Osteoblast (primary cell): ENCODE measurements at regions not wholly inside any gene's neighbourhood (a gene's known extent, or its start where the extent isn't known, plus 50 kb on each side); places are given as distances from the start of the nearest gene placed in this dataset.

ENCODE experiments used
- DNase-seq: peaks from one replicate; pipeline ENCODE4 v3.0.0; 2011; ENCODE audit warnings: low spot score, mixed read lengths; ENCODE audit not compliant: insufficient read length; ENCODE audit errors: missing footprints
- H2AFZ ChIP-seq: 2 replicates; pipeline ENCODE4 v1.6.0; 2011; ENCODE audit warnings: mild to moderate bottlenecking, low read length
- H3K27ac ChIP-seq: 2 replicates; pipeline ENCODE4 v1.5.1; 2011; ENCODE audit warnings: mild to moderate bottlenecking, low read depth, low read length, moderate library complexity
- H3K27me3 ChIP-seq: 2 replicates; pipeline ENCODE4 v1.6.0; 2012; ENCODE audit warnings: mild to moderate bottlenecking, control low read depth, inconsistent platforms, low read length, moderate library complexity; ENCODE audit not compliant: insufficient read depth
- H3K36me3 ChIP-seq: 2 replicates; pipeline ENCODE4 v1.5.1; 2011; ENCODE audit warnings: mild to moderate bottlenecking, low read length, control low read depth, moderate library complexity; ENCODE audit not compliant: insufficient read depth
- H3K4me1 ChIP-seq: 2 replicates; pipeline ENCODE4 v1.5.1; 2011; ENCODE audit warnings: mild to moderate bottlenecking, low read length, control low read depth, moderate library complexity; ENCODE audit not compliant: insufficient read depth
- H3K4me2 ChIP-seq: 2 replicates; pipeline ENCODE4 v1.6.0; 2011; ENCODE audit warnings: mild to moderate bottlenecking, low read length; ENCODE audit not compliant: insufficient read depth
- H3K4me3 ChIP-seq: fragments of 200-600 bp; sonication (generic); 3 replicates; pipeline ENCODE4 v1.5.1; 2012; ENCODE audit warnings: mild to moderate bottlenecking, low read length, inconsistent platforms; ENCODE audit not compliant: insufficient read depth
- H3K79me2 ChIP-seq: 2 replicates; pipeline ENCODE4 v1.6.0; 2012; ENCODE audit warnings: mild to moderate bottlenecking, low read length, control low read depth, inconsistent platforms; ENCODE audit not compliant: insufficient read depth
- H3K9me3 ChIP-seq: 2 replicates; pipeline ENCODE4 v1.5.1; 2011; ENCODE audit warnings: low read depth, low read length, control low read depth
- H4K20me1 ChIP-seq: 2 replicates; pipeline ENCODE4 v1.6.0; 2012; ENCODE audit warnings: mild to moderate bottlenecking, low read length, control low read depth; ENCODE audit not compliant: insufficient read depth
- TF ChIP-seq, protein P1 (sequence below): IDR thresholded peaks from 2 replicates; pipeline ENCODE4 v1.5.1; 2011; ENCODE audit warnings: mild to moderate bottlenecking, low read depth, low read length, moderate library complexity; ENCODE audit errors: extremely low read depth

- Histone ChIP-seq H2AFZ (no peak overlapping the region), H3K27me3 (no peaks in the 10 kb centered on the region), H3K4me3 (no peak overlapping the region), H3K36me3 (no peaks in the 10 kb centered on the region), H3K9me3 (no peaks in the 10 kb centered on the region), H3K79me2 (no peaks in the 10 kb centered on the region), H3K4me2 (no peak overlapping the region), H4K20me1 (no peaks in the 10 kb centered on the region), H3K27ac (no peak overlapping the region), H3K4me1 (no peaks in the 10 kb centered on the region)
- TF ChIP-seq, protein P1, sequence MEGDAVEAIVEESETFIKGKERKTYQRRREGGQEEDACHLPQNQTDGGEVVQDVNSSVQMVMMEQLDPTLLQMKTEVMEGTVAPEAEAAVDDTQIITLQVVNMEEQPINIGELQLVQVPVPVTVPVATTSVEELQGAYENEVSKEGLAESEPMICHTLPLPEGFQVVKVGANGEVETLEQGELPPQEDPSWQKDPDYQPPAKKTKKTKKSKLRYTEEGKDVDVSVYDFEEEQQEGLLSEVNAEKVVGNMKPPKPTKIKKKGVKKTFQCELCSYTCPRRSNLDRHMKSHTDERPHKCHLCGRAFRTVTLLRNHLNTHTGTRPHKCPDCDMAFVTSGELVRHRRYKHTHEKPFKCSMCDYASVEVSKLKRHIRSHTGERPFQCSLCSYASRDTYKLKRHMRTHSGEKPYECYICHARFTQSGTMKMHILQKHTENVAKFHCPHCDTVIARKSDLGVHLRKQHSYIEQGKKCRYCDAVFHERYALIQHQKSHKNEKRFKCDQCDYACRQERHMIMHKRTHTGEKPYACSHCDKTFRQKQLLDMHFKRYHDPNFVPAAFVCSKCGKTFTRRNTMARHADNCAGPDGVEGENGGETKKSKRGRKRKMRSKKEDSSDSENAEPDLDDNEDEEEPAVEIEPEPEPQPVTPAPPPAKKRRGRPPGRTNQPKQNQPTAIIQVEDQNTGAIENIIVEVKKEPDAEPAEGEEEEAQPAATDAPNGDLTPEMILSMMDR: no peak
- no peak for DNase-seq
These were observed 213.0 kb downstream of the ATP23 start for GRCh38 chr12:58154359-58154758.

DNA sequence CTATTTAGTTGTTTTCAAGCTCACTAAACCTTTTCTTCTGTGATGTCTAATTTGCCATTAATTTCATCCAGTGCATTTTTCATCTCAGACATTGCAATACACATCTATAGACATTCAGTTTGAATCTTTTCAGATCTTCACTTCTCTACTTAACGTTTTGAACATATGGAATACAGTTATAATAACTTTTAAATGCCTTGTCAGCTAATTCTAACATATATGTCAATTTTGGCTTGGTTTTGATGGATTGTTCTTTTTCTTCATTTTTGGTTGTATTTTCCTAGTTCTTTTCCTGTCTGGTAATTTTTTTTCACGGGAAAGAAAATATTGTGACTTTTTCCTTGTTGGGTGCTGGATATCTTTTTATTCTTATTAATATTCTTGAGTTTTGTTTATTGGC is 215.3 kb downstream of the ATP23 start:
- H3K9me3 ChIP-seq: no peaks in the 10 kb centered on the region
- no peak overlapping the region for H3K27ac ChIP-seq
- no peaks in the 10 kb centered on the region for H3K4me1 ChIP-seq
- H3K79me2 ChIP-seq: no peaks in the 10 kb centered on the region
- no peak overlapping the region for H2AFZ ChIP-seq
- DNase-seq: no peak
- no peaks in the 10 kb centered on the region for H3K27me3 ChIP-seq
- no peaks in the 10 kb centered on the region for H3K36me3 ChIP-seq
- no peak overlapping the region for H3K4me2 ChIP-seq
- TF ChIP-seq, protein P1: no peak
- H3K4me3 ChIP-seq: no peak overlapping the region
- no peaks in the 10 kb centered on the region for H4K20me1 ChIP-seq

DNA sequence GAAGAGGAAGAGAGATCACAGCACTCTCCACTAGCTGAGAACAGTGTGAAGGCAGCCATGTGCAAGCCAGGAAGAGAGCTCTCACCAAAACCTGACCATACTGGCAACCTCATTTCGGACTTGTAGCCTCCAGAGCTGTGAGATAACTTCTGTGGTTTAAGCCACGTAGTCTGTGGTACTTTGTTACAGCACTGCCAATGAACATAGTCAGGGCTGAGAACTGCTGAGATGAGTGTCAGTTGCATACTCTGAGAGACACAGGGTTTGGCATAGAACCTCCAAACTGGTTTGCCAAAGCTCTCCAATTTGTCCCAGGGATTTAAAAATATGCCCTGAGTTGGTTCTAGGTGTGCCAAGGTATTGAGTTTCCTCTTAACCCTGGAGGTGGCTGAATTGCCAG is 218.6 kb downstream of the ATP23 start:
- Histone ChIP-seq H3K27ac (no peak overlapping the region), H3K4me3 (no peak overlapping the region), H4K20me1 (no peaks in the 10 kb centered on the region), H3K79me2 (no peaks in the 10 kb centered on the region), H3K36me3 (no peaks in the 10 kb centered on the region), H3K9me3 (no peaks in the 10 kb centered on the region), H2AFZ (no peak overlapping the region), H3K4me2 (no peak overlapping the region), H3K27me3 (no peaks in the 10 kb centered on the region), H3K4me1 (no peaks in the 10 kb centered on the region)
- TF ChIP-seq, protein P1: no peak
- DNase-seq: no peak

GRCh38 chr12:58161773-58162172 is 220.4 kb downstream of the ATP23 start:
- H3K79me2 ChIP-seq: no peaks in the 10 kb centered on the region
- H3K4me3 ChIP-seq: no peak overlapping the region
- no peak overlapping the region for H3K27ac ChIP-seq
- DNase-seq: no peak
- no peaks in the 10 kb centered on the region for H3K36me3 ChIP-seq
- H2AFZ ChIP-seq: no peak overlapping the region
- TF ChIP-seq, protein P1: no peak
- H3K4me2 ChIP-seq: no peak overlapping the region
- no peaks in the 10 kb centered on the region for H4K20me1 ChIP-seq
- H3K9me3 ChIP-seq: no peaks in the 10 kb centered on the region
- H3K4me1 ChIP-seq: no peaks in the 10 kb centered on the region
- no peaks in the 10 kb centered on the region for H3K27me3 ChIP-seq
